HEK293 (cell line): ENCODE measurements at regions not wholly inside any gene's neighbourhood (a gene's known extent, or its start where the extent isn't known, plus 50 kb on each side); places are given as distances from the start of the nearest gene placed in this dataset.

Source experiments
- CTCF ChIA-PET: fragments of 350-600 bp; formaldehyde crosslinking; extraction: SDS; loops from one replicate; lab custom pipeline; 2021; ENCODE audit warnings: antibody characterized with exemption; lab: Yijun Ruan, JAX
- POLR2A ChIA-PET: fragments of 300-600 bp; formaldehyde crosslinking; extraction: SDS; loops from one replicate; lab custom pipeline; 2020; ENCODE audit warnings: antibody characterized with exemption, inconsistent platforms; lab: Yijun Ruan, JAX
- H3K27ac ChIP-seq: fragments of 200-500 bp; sonication (Bioruptor generic); 2 replicates; pipeline ENCODE4 v1.5.1; 2014; ENCODE audit warnings: low read depth, low read length, control low read depth, inconsistent platforms; ENCODE audit errors: extremely low read depth
- H3K36me3 ChIP-seq, 2 experiments: fragments of 200-500 bp in 1 of 2; sonication (Bioruptor generic) in 1 of 2; 1 replicate in 1 of 2; 2 replicates in 1 of 2; pipeline ENCODE4 v1.5.1; 2014 to 2017; ENCODE audit warnings: inconsistent platforms in 2 of 2, low read length in 2 of 2; ENCODE audit not compliant: control insufficient read depth in 2 of 2, insufficient read depth in 1 of 2
- H3K4me1 ChIP-seq: fragments of 200-500 bp; sonication (Bioruptor generic); 2 replicates; pipeline ENCODE4 v1.5.1; 2014; ENCODE audit warnings: mild to moderate bottlenecking, low read length, inconsistent platforms; ENCODE audit not compliant: control insufficient read depth, insufficient read depth
- H3K4me3 ChIP-seq: 2 replicates; pipeline ENCODE4 v1.5.1; 2011; ENCODE audit warnings: low read depth, mild to moderate bottlenecking, control low read depth, low read length, moderate library complexity
- H3K9me3 ChIP-seq: fragments of 200-500 bp; sonication (Bioruptor generic); 2 replicates; pipeline ENCODE4 v1.5.1; 2014; ENCODE audit warnings: low read depth, low read length, inconsistent platforms; ENCODE audit not compliant: control insufficient read depth, insufficient read depth
- YY2 ChIP-seq: fragments of 450-650 bp; formaldehyde crosslinking; IDR thresholded peaks from 2 replicates; pipeline ENCODE4 v1.5.1; 2016; ENCODE audit warnings: missing biosample characterization, missing genetic modification characterization
- ZNF114 ChIP-seq: fragments of 450-650 bp; formaldehyde crosslinking; IDR thresholded peaks from 2 replicates; pipeline ENCODE4 v1.5.0; 2017; ENCODE audit warnings: missing biosample characterization, missing genetic modification characterization
- ZNF16 ChIP-seq: fragments of 450-650 bp; formaldehyde crosslinking; IDR thresholded peaks from 2 replicates; pipeline ENCODE4 v1.5.1; 2016; ENCODE audit warnings: low read depth, missing biosample characterization, missing genetic modification characterization
- ZNF169 ChIP-seq: fragments of 450-650 bp; formaldehyde crosslinking; IDR thresholded peaks from 2 replicates; pipeline ENCODE4 v1.5.1; 2016; ENCODE audit warnings: missing biosample characterization, missing genetic modification characterization
- ZNF223 ChIP-seq: fragments of 450-650 bp; formaldehyde crosslinking; IDR thresholded peaks from 2 replicates; pipeline ENCODE4 v1.5.1; 2016; ENCODE audit warnings: missing biosample characterization, missing genetic modification characterization
- ZNF24 ChIP-seq: fragments of 450-650 bp; formaldehyde crosslinking; IDR thresholded peaks from 2 replicates; pipeline ENCODE4 v1.5.1; 2016; ENCODE audit warnings: missing biosample characterization, missing genetic modification characterization
- ZNF433 ChIP-seq: fragments of 450-650 bp; formaldehyde crosslinking; IDR thresholded peaks from 2 replicates; pipeline ENCODE4 v1.5.1; 2016; ENCODE audit warnings: missing biosample characterization, missing genetic modification characterization, low read depth
- ZNF549 ChIP-seq: fragments of 450-650 bp; IDR thresholded peaks from 2 replicates; pipeline ENCODE4 v1.5.1; 2018; ENCODE audit warnings: missing biosample characterization, missing genetic modification characterization, mild to moderate bottlenecking, inconsistent platforms, moderate library complexity
- ZNF558 ChIP-seq: fragments of 450-650 bp; formaldehyde crosslinking; IDR thresholded peaks from 2 replicates; pipeline ENCODE4 v1.5.1; 2016; ENCODE audit warnings: missing biosample characterization, missing genetic modification characterization
- ZNF660 ChIP-seq: fragments of 450-650 bp; IDR thresholded peaks from 2 replicates; pipeline ENCODE4 v1.5.1; 2018; ENCODE audit warnings: missing biosample characterization, mild to moderate bottlenecking, missing genetic modification characterization
- ZNF664 ChIP-seq: fragments of 450-650 bp; formaldehyde crosslinking; IDR thresholded peaks from 2 replicates; pipeline ENCODE4 v1.5.1; 2016; ENCODE audit warnings: missing biosample characterization, missing genetic modification characterization
- ZNF792 ChIP-seq: fragments of 450-650 bp; formaldehyde crosslinking; IDR thresholded peaks from 2 replicates; pipeline ENCODE4 v1.5.1; 2016; ENCODE audit warnings: missing biosample characterization, missing genetic modification characterization
- TF ChIP-seq, protein P1 (sequence below): fragments of 450-650 bp; formaldehyde crosslinking; IDR thresholded peaks from 2 replicates; pipeline ENCODE4 v1.5.1; 2016; ENCODE audit warnings: missing biosample characterization, missing genetic modification characterization
- TF ChIP-seq, protein P2 (sequence below): fragments of 450-650 bp; formaldehyde crosslinking; IDR thresholded peaks from 2 replicates; pipeline ENCODE4 v1.5.1; 2016; ENCODE audit warnings: missing biosample characterization, missing genetic modification characterization, low read depth
- TF ChIP-seq, protein P3 (sequence below): fragments of 450-650 bp; formaldehyde crosslinking; IDR thresholded peaks from 2 replicates; pipeline ENCODE4 v1.5.1; 2016; ENCODE audit warnings: missing biosample characterization, missing genetic modification characterization
- TF ChIP-seq, protein P4 (sequence below): fragments of 450-650 bp; formaldehyde crosslinking; IDR thresholded peaks from 2 replicates; pipeline ENCODE4 v1.5.1; 2016; ENCODE audit warnings: missing biosample characterization, missing genetic modification characterization
- TF ChIP-seq, protein P5 (sequence below): fragments of 450-650 bp; formaldehyde crosslinking; IDR thresholded peaks from 2 replicates; pipeline ENCODE4 v1.5.1; 2016; ENCODE audit warnings: missing biosample characterization, missing genetic modification characterization
- TF ChIP-seq, protein P6 (sequence below): fragments of 450-650 bp; formaldehyde crosslinking; IDR thresholded peaks from 2 replicates; pipeline ENCODE4 v1.5.1; 2017; ENCODE audit warnings: missing biosample characterization, missing genetic modification characterization
- TF ChIP-seq, protein P7 (sequence below): fragments of 450-650 bp; IDR thresholded peaks from 2 replicates; pipeline ENCODE4 v1.5.1; 2018; ENCODE audit warnings: missing biosample characterization, mild to moderate bottlenecking, missing genetic modification characterization

DNA sequence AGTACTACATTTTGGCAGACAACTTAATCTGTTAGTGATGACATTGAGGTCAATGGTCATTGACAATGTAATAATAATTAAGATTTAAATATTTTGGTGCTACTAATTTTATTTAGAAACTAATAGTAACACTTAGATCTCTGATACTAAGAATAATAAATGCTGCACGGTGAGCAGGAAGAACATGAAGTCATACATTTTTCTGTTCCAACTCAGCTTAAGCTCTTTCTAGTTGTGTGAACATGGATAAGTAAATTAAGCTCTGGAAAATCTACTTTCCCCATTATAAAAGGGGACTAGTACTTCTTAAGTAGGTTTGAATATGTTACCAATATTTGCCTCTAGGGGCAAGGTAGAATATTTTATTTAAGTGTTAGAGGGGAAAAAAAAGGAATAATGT is 65.9 kb upstream of the MEOX2 start (continued):
- TF ChIP-seq, protein P1, sequence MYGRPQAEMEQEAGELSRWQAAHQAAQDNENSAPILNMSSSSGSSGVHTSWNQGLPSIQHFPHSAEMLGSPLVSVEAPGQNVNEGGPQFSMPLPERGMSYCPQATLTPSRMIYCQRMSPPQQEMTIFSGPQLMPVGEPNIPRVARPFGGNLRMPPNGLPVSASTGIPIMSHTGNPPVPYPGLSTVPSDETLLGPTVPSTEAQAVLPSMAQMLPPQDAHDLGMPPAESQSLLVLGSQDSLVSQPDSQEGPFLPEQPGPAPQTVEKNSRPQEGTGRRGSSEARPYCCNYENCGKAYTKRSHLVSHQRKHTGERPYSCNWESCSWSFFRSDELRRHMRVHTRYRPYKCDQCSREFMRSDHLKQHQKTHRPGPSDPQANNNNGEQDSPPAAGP (tag by site-specific recombination) = no peak
- TF ChIP-seq ZNF558 (no peak), ZNF223 (tag by site-specific recombination) (no peak)
- TF ChIP-seq, protein P2, sequence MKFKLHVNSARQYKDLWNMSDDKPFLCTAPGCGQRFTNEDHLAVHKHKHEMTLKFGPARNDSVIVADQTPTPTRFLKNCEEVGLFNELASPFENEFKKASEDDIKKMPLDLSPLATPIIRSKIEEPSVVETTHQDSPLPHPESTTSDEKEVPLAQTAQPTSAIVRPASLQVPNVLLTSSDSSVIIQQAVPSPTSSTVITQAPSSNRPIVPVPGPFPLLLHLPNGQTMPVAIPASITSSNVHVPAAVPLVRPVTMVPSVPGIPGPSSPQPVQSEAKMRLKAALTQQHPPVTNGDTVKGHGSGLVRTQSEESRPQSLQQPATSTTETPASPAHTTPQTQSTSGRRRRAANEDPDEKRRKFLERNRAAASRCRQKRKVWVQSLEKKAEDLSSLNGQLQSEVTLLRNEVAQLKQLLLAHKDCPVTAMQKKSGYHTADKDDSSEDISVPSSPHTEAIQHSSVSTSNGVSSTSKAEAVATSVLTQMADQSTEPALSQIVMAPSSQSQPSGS (tag by site-specific recombination) = no peak

DNA sequence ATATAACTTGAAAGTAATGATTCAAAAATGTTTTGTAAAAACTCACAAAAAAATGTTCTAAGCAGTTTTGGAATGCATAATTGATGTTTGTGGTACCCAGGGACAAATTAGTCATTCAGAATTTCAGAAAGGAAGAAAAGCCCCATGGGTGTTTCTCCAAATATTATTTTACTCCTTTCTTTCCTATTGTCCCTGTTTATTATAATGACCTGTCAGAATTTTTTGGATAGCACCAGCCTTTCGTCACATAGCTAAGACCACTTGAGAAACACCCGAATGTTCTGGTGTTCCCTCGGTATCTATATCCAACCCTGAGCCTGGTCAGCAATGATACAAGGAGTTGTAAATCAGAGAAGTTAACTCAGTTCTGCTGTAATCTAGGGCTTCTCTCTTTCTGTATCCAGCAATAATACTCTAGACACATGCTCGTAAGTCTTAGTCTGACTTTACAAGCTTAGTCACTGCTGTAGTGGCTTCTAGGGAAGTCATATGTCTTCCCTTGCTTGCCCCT is 64.8 kb upstream of the MEOX2 start:
- Histone ChIP-seq H3K4me1 (no peaks in the 10 kb centered on the region), H3K9me3 (no peaks in the 10 kb centered on the region), H3K27ac (no peak overlapping the region), H3K36me3 (no peaks in the 10 kb centered on the region), H3K4me3 (no peak overlapping the region)
- POLR2A ChIA-PET = no interaction called here
- TF ChIP-seq, protein P3, sequence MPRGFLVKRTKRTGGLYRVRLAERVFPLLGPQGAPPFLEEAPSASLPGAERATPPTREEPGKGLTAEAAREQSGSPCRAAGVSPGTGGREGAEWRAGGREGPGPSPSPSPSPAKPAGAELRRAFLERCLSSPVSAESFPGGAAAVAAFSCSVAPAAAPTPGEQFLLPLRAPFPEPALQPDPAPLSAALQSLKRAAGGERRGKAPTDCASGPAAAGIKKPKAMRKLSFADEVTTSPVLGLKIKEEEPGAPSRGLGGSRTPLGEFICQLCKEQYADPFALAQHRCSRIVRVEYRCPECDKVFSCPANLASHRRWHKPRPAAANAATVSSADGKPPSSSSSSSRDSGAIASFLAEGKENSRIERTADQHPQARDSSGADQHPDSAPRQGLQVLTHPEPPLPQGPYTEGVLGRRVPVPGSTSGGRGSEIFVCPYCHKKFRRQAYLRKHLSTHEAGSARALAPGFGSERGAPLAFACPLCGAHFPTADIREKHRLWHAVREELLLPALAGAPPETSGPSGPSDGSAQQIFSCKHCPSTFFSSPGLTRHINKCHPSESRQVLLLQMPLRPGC = no peak
- TF ChIP-seq ZNF664 (tag by site-specific recombination) (no peak), ZNF16 (tag by site-specific recombination) (no peak), ZNF24 (no peak), ZNF660 (no peak), ZNF792 (tag by site-specific recombination) (no peak), YY2 (no peak)
- TF ChIP-seq, protein P4, sequence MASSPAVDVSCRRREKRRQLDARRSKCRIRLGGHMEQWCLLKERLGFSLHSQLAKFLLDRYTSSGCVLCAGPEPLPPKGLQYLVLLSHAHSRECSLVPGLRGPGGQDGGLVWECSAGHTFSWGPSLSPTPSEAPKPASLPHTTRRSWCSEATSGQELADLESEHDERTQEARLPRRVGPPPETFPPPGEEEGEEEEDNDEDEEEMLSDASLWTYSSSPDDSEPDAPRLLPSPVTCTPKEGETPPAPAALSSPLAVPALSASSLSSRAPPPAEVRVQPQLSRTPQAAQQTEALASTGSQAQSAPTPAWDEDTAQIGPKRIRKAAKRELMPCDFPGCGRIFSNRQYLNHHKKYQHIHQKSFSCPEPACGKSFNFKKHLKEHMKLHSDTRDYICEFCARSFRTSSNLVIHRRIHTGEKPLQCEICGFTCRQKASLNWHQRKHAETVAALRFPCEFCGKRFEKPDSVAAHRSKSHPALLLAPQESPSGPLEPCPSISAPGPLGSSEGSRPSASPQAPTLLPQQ = no peak
- TF ChIP-seq, protein P5, sequence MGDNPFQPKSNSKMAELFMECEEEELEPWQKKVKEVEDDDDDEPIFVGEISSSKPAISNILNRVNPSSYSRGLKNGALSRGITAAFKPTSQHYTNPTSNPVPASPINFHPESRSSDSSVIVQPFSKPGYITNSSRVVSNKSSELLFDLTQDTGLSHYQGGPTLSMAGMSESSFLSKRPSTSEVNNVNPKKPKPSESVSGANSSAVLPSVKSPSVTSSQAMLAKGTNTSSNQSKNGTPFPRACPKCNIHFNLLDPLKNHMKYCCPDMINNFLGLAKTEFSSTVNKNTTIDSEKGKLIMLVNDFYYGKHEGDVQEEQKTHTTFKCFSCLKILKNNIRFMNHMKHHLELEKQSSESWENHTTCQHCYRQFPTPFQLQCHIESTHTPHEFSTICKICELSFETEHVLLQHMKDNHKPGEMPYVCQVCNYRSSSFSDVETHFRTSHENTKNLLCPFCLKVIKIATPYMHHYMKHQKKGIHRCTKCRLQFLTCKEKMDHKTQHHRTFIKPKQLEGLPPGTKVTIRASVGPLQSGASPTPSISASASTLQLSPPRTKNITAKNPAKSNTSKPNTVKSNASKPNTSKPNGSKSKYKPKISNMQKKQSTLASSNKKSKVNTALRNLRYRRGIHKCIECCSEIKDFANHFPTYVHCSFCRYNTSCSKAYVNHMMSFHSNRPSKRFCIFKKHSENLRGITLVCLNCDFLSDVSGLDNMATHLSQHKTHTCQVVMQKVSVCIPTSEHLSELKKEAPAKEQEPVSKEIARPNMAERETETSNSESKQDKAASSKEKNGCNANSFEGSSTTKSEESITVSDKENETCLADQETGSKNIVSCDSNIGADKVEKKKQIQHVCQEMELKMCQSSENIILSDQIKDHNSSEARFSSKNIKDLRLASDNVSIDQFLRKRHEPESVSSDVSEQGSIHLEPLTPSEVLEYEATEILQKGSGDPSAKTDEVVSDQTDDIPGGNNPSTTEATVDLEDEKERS = no peak
- TF ChIP-seq, protein P2 (tag by site-specific recombination) = no peak
- CTCF ChIA-PET = interaction anchor here (0.6 to 2.7 kb wide), 2 partner anchors 30 to 1764 kb away, joined by 3 to 7 read pairs; no protein-coding TSS in a partner anchor

DNA sequence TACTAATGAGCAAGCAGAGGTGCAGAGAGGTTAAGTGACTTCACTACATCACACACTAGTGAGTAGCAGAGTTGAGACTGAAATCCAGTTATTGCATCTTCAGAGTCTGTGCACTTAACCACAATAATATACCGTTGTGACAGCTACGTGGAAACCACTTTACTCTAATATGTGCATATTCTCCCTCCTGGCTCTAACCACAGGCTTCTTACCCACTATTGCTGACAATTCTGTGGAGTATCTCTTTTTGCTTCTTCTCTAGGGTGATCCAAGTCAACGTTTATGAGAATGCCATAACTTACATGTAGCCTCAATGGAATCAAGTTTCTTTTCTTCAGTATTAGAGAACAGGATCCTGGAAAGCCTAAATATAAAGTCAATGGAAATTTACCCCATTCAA is 64.2 kb upstream of the MEOX2 start:
- CTCF ChIA-PET = interaction anchor here (2.7 kb wide), 1 partner anchor 29 kb away, joined by 7 read pairs; no protein-coding TSS in a partner anchor
- POLR2A ChIA-PET = no interaction called here
- no peak overlapping the region for H3K4me3 ChIP-seq
- no peaks in the 10 kb centered on the region for H3K4me1 ChIP-seq
- no peaks in the 10 kb centered on the region for H3K36me3 ChIP-seq
- H3K27ac ChIP-seq = no peak overlapping the region
- H3K9me3 ChIP-seq = no peaks in the 10 kb centered on the region
- TF ChIP-seq, protein P6, sequence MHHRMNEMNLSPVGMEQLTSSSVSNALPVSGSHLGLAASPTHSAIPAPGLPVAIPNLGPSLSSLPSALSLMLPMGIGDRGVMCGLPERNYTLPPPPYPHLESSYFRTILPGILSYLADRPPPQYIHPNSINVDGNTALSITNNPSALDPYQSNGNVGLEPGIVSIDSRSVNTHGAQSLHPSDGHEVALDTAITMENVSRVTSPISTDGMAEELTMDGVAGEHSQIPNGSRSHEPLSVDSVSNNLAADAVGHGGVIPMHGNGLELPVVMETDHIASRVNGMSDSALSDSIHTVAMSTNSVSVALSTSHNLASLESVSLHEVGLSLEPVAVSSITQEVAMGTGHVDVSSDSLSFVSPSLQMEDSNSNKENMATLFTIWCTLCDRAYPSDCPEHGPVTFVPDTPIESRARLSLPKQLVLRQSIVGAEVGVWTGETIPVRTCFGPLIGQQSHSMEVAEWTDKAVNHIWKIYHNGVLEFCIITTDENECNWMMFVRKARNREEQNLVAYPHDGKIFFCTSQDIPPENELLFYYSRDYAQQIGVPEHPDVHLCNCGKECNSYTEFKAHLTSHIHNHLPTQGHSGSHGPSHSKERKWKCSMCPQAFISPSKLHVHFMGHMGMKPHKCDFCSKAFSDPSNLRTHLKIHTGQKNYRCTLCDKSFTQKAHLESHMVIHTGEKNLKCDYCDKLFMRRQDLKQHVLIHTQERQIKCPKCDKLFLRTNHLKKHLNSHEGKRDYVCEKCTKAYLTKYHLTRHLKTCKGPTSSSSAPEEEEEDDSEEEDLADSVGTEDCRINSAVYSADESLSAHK (tag by site-specific recombination) = no peak
- TF ChIP-seq ZNF433 (tag by site-specific recombination) = no peak
- TF ChIP-seq ZNF114 (tag by site-specific recombination) = no peak
- TF ChIP-seq ZNF169 = no peak
- TF ChIP-seq, protein P7, sequence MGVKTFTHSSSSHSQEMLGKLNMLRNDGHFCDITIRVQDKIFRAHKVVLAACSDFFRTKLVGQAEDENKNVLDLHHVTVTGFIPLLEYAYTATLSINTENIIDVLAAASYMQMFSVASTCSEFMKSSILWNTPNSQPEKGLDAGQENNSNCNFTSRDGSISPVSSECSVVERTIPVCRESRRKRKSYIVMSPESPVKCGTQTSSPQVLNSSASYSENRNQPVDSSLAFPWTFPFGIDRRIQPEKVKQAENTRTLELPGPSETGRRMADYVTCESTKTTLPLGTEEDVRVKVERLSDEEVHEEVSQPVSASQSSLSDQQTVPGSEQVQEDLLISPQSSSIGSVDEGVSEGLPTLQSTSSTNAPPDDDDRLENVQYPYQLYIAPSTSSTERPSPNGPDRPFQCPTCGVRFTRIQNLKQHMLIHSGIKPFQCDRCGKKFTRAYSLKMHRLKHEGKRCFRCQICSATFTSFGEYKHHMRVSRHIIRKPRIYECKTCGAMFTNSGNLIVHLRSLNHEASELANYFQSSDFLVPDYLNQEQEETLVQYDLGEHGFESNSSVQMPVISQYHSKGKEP (tag by site-specific recombination) = no peak
- TF ChIP-seq ZNF558 = no peak
- TF ChIP-seq ZNF549 (tag by site-specific recombination) = no peak
